IMR-90 (cell line): ENCODE measurements at regions not wholly inside any gene's neighbourhood (a gene's known extent, or its start where the extent isn't known, plus 50 kb on each side); places are given as distances from the start of the nearest gene placed in this dataset.
"Not testable (repeated sequence)": the region's sequence is repeated elsewhere in the genome, so short reads cannot be mapped to it uniquely, and the experiment has no call there.

ENCODE experiments used
- ATAC-seq: fragments of 200-7000 bp; cut with Tn5 transposase; 2 replicates; pipeline ENCODE4 v1.9.1; 2020; ENCODE audit warnings: low read depth, mild to moderate bottlenecking, moderate library complexity
- BruUV-seq: library from RNA; stranded (reverse); fragments of 400-500 nt; replicated peaks from 2 replicates; lab custom pipeline; 2021; lab: Mats Ljungman, UMichigan
- CTCF ChIA-PET: fragments of 300-600 bp; formaldehyde crosslinking; extraction: SDS; loops from one replicate; lab custom pipeline; 2021; ENCODE audit warnings: antibody characterized with exemption; lab: Yijun Ruan, JAX
- POLR2A ChIA-PET: fragments of 300-600 bp; sonication (Branson Sonifier 250); formaldehyde crosslinking; loops from one replicate; lab custom pipeline; 2022; ENCODE audit warnings: antibody characterized with exemption; ENCODE audit not compliant: unreplicated experiment; lab: Charles Lee
- DNase-seq: peaks from one replicate; pipeline ENCODE4 v3.0.0; 2013
- H2AFZ ChIP-seq: replicated peaks from 2 replicates; pipeline ENCODE3; 2013; ENCODE audit warnings: low read length, mild to moderate bottlenecking; ENCODE audit not compliant: poor library complexity
- H2AK5ac ChIP-seq: 2 replicates; pipeline ENCODE4 v1.6.1; 2013; ENCODE audit warnings: low read depth, low read length, inconsistent platforms
- H2AK9ac ChIP-seq: replicated peaks from 2 replicates; pipeline ENCODE3; 2013; ENCODE audit warnings: mild to moderate bottlenecking, low read depth, low read length, moderate library complexity; ENCODE audit not compliant: poor library complexity
- H2BK120ac ChIP-seq: 2 replicates; pipeline ENCODE4 v1.6.1; 2013; ENCODE audit warnings: low read depth, low read length, inconsistent platforms
- H2BK15ac ChIP-seq: 3 replicates; pipeline ENCODE4 v1.6.1; 2013; ENCODE audit warnings: low read depth, low read length, inconsistent platforms
- H2BK20ac ChIP-seq: 2 replicates; pipeline ENCODE4 v1.6.1; 2013; ENCODE audit warnings: low read depth, mild to moderate bottlenecking, inconsistent platforms, low read length, moderate library complexity
- H2BK5ac ChIP-seq: 2 replicates; pipeline ENCODE4 v1.6.1; 2013; ENCODE audit warnings: mild to moderate bottlenecking, low read depth, low read length, inconsistent platforms; ENCODE audit not compliant: poor library complexity, severe bottlenecking
- H3K14ac ChIP-seq: replicated peaks from 2 replicates; pipeline ENCODE4 v1.6.1; 2013; ENCODE audit warnings: low read depth, low read length, inconsistent platforms
- H3K18ac ChIP-seq: 2 replicates; pipeline ENCODE4 v1.6.1; 2013; ENCODE audit warnings: low read depth, low read length, control low read depth
- H3K23ac ChIP-seq: 2 replicates; pipeline ENCODE4 v1.6.1; 2013; ENCODE audit warnings: low read depth, low read length, inconsistent platforms
- H3K27ac ChIP-seq: 2 replicates; pipeline ENCODE4 v1.5.1; 2013; ENCODE audit warnings: mild to moderate bottlenecking, control low read depth, low read length; ENCODE audit not compliant: insufficient read depth
- H3K27me3 ChIP-seq: 2 replicates; pipeline ENCODE4 v1.6.1; 2013; ENCODE audit warnings: low read length; ENCODE audit not compliant: control insufficient read depth, insufficient read depth
- H3K36me3 ChIP-seq: 2 replicates; pipeline ENCODE4 v1.6.1; 2013; ENCODE audit warnings: low read length, mixed read lengths; ENCODE audit not compliant: control insufficient read depth, insufficient read depth
- H3K4ac ChIP-seq: 2 replicates; pipeline ENCODE4 v1.6.1; 2013; ENCODE audit warnings: low read depth, low read length, inconsistent platforms
- H3K4me1 ChIP-seq: 2 replicates; pipeline ENCODE4 v1.6.1; 2013; ENCODE audit warnings: low read length, mixed read lengths; ENCODE audit not compliant: control insufficient read depth, insufficient read depth
- H3K4me2 ChIP-seq: 2 replicates; pipeline ENCODE4 v1.6.1; 2013; ENCODE audit warnings: low read depth, mild to moderate bottlenecking, control low read depth, low read length, moderate library complexity
- H3K4me3 ChIP-seq: 2 replicates; pipeline ENCODE4 v1.5.1; 2013; ENCODE audit warnings: low read depth, mild to moderate bottlenecking, control low read depth, low read length, moderate library complexity; ENCODE audit not compliant: insufficient read depth
- H3K56ac ChIP-seq: 2 replicates; pipeline ENCODE4 v1.6.1; 2013; ENCODE audit warnings: low read length, inconsistent platforms; ENCODE audit not compliant: insufficient read depth; ENCODE audit errors: extremely low read depth
- H3K79me1 ChIP-seq, 2 experiments: 2 replicates each; pipeline ENCODE4 v1.6.1; 2013; ENCODE audit warnings: low read length in 2 of 2, inconsistent platforms in 1 of 2, low read depth in 1 of 2
- H3K9ac ChIP-seq: 2 replicates; pipeline ENCODE4 v1.6.1; 2013; ENCODE audit warnings: low read depth, low read length, control low read depth
- H3K9me1 ChIP-seq: 2 replicates; pipeline ENCODE4 v1.6.1; 2013; ENCODE audit warnings: low read length, inconsistent platforms; ENCODE audit not compliant: insufficient read depth
- H3K9me3 ChIP-seq: 2 replicates; pipeline ENCODE4 v1.6.1; 2013; ENCODE audit warnings: low read length; ENCODE audit not compliant: control insufficient read depth, insufficient read depth
- H4K20me1 ChIP-seq: 2 replicates; pipeline ENCODE4 v1.6.1; 2013; ENCODE audit warnings: low read length, inconsistent platforms; ENCODE audit not compliant: insufficient read depth
- H4K5ac ChIP-seq: 2 replicates; pipeline ENCODE4 v1.6.1; 2013; ENCODE audit warnings: mild to moderate bottlenecking, low read depth, low read length, control low read depth
- H4K8ac ChIP-seq, 2 experiments: 2 replicates each; pipeline ENCODE4 v1.6.1; 2013; ENCODE audit warnings: low read depth in 2 of 2, low read length in 2 of 2, control low read depth in 1 of 2, inconsistent platforms in 1 of 2
- H4K91ac ChIP-seq: 2 replicates; pipeline ENCODE4 v1.6.1; 2013; ENCODE audit warnings: low read depth, low read length, inconsistent platforms; ENCODE audit not compliant: insufficient read depth
- WGBS, 2 experiments: methylation state at CpG; one replicate each; pipeline versions ENCODE4 v1.1.5 to v1.1.7; 2013; ENCODE audit warnings: missing lambda C conversion rate in 2 of 2; ENCODE audit not compliant: insufficient read length in 1 of 2; ENCODE audit errors: extremely low coverage in 2 of 2; 5-methylcytosine and 5-hydroxymethylcytosine counted together
- dilution Hi-C: fragments of 300-500 bp; cut with HindIII; formaldehyde crosslinking; loops from one replicate; pipeline ENCODE4 v1.14.3; 2018; ENCODE audit warnings: low sequenced_read_pairs; ENCODE audit not compliant: unreplicated experiment
- in situ Hi-C: fragments of 300-500 bp; cut with MboI; formaldehyde crosslinking; loops from 3 replicates; pipeline ENCODE4 v1.14.3; 2019; ENCODE audit warnings: low sequenced_read_pairs, inconsistent platforms, mixed read lengths
- intact Hi-C: fragments of 100-400 bp; cut with micrococcal nuclease; formaldehyde crosslinking; loops from 2 replicates; pipeline ENCODE4 v1.10.0; 2022

DNA sequence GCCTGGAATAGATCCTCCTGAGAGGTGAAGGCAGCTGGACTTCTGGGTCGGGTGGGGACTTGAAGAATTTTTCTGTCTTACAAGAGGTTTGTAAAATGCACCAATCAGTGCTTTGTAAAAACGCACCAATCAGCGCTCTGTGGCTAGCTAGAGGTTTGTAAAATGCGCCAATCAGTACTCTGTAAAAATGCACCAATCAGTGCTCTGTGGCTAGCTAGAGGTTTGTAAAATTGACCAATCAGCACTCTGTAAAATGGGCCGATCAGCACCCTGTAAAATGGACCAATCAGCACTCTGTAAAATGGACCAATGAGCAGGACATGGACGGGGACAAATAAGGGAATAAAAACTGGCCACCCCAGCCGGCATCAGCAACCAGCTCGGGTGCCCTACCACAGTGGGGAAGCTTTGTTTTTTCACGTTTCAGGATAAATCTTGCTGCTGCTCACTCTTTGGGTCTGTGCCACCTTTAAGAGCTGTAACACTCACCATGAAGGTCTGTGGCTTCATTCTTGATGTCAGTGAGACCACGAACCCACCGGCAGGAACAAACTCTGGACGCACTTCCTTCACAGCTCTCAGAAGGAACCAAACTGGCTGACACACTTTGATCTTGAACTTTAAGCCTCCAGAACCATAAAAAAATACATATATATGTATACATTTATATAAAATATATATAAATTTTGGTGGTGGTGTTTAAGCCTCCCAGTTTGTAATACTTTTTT, 197.8 kb upstream of the SLCO3A1 start:
- CTCF ChIA-PET, H3K9ac ChIP-seq, ATAC-seq, H3K9me3 ChIP-seq, H3K79me1 ChIP-seq, H3K4ac ChIP-seq, H3K27me3 ChIP-seq, H3K4me3 ChIP-seq, dilution Hi-C loops, H2AK5ac ChIP-seq, H3K27ac ChIP-seq, H2AK9ac ChIP-seq, H3K36me3 ChIP-seq, H3K4me1 ChIP-seq, H3K18ac ChIP-seq, BruUV-seq, H2AFZ ChIP-seq, H4K91ac ChIP-seq, H2BK120ac ChIP-seq, H3K23ac ChIP-seq, H3K56ac ChIP-seq, H3K4me2 ChIP-seq, in situ Hi-C loops, H2BK5ac ChIP-seq, H2BK20ac ChIP-seq, POLR2A ChIA-PET, H3K9me1 ChIP-seq, H4K20me1 ChIP-seq, intact Hi-C loops, H2BK15ac ChIP-seq, H4K5ac ChIP-seq, H3K14ac ChIP-seq, DNase-seq, H4K8ac ChIP-seq: not testable (repeated sequence)
- 67% methylated on average over 5 of the region's 12 CpGs; no CpG with 5 or more reads in 1 of the 2 experiments for WGBS, 2 experiments
